NCI-H345 treated with DMSO at 0.1 percent for 48 hours (cell line): ENCODE measurements at regions not wholly inside any gene's neighbourhood (a gene's known extent, or its start where the extent isn't known, plus 50 kb on each side); places are given as distances from the start of the nearest gene placed in this dataset.

Experiments
- DNase-seq: peaks from one replicate; lab custom pipeline; 2025; ENCODE audit not compliant: unreplicated experiment; lab: John Stamatoyannopoulos, UW

GRCh38 chr5:34529581-34530331 is 126.4 kb upstream of the RAI14 start:
- DNase-seq, result no peak

- DNase-seq, result no peak
Measured at GRCh38 chr5:34530637-34531036, 125.5 kb upstream of the RAI14 start.

GRCh38 chr5:34531751-34532360 is 124.3 kb upstream of the RAI14 start:
- DNase-seq, result no peak

- DNase-seq, result no peak
Measured at GRCh38 chr5:34533582-34534522, 122.3 kb upstream of the RAI14 start.

- no peak for DNase-seq
Measured at GRCh38 chr5:34534523-34535103, 121.5 kb upstream of the RAI14 start.

- DNase-seq, result no peak
Measured at GRCh38 chr5:34535433-34535832, 120.7 kb upstream of the RAI14 start.

GRCh38 chr5:34535944-34536623 is 120.0 kb upstream of the RAI14 start:
- no peak for DNase-seq

GRCh38 chr5:34536699-34537098 is 119.4 kb upstream of the RAI14 start:
- DNase-seq, result no peak

GRCh38 chr5:34538026-34538672 is 118.0 kb upstream of the RAI14 start:
- DNase-seq, result no peak

- DNase-seq, result no peak
Measured at GRCh38 chr5:34539183-34539582, 116.9 kb upstream of the RAI14 start.

GRCh38 chr5:34541067-34541466 is 115.1 kb upstream of the RAI14 start:
- DNase-seq, result no peak

- DNase-seq, result no peak
Measured at GRCh38 chr5:34542818-34543217, 113.3 kb upstream of the RAI14 start.

GRCh38 chr5:34543687-34544086 is 112.4 kb upstream of the RAI14 start:
- DNase-seq, result no peak

- DNase-seq, result no peak
Measured at GRCh38 chr5:34544403-34544802, 111.7 kb upstream of the RAI14 start.

GRCh38 chr5:34545164-34545563 is 111.0 kb upstream of the RAI14 start:
- no peak for DNase-seq

- DNase-seq, result no peak
Measured at GRCh38 chr5:34545626-34546025, 110.5 kb upstream of the RAI14 start.

GRCh38 chr5:34547300-34548085 is 108.6 kb upstream of the RAI14 start:
- DNase-seq, result no peak

GRCh38 chr5:34548086-34548403 is 108.1 kb upstream of the RAI14 start:
- no peak for DNase-seq

GRCh38 chr5:34550247-34550646 is 105.9 kb upstream of the RAI14 start:
- no peak for DNase-seq

- DNase-seq, result no peak
Measured at GRCh38 chr5:34550964-34551363, 105.2 kb upstream of the RAI14 start.
